HCT116 (cell line): ENCODE measurements at regions not wholly inside any gene's neighbourhood (a gene's known extent, or its start where the extent isn't known, plus 50 kb on each side); places are given as distances from the start of the nearest gene placed in this dataset.

Experiments used
- ATAC-seq: fragments of 200-7000 bp; cut with Tn5 transposase; 2 replicates; pipeline ENCODE4 v1.9.1; 2020; ENCODE audit warnings: mild to moderate bottlenecking, moderate library complexity
- BruUV-seq: library from RNA; stranded (reverse); fragments of 400-500 nt; replicated peaks from 2 replicates; lab custom pipeline; 2021; lab: Mats Ljungman, UMichigan
- CTCF ChIA-PET: fragments of 300-600 bp; sonication (Branson Sonifier 250); formaldehyde crosslinking; loops from one replicate; lab custom pipeline; 2021; ENCODE audit warnings: antibody characterized with exemption; lab: Charles Lee
- POLR2A ChIA-PET: fragments of 300-600, 350-600 bp; sonication (Branson Sonifier 250); formaldehyde crosslinking; loops from one replicate; lab custom pipeline; 2021; ENCODE audit warnings: antibody characterized with exemption; lab: Charles Lee
- RAD21 ChIA-PET, 2 experiments: fragments of 300-600 bp; sonication (Branson Sonifier 250); formaldehyde crosslinking; loops; one replicate each; lab custom pipeline; 2023; ENCODE audit warnings: low total read pairs in 2 of 2; ENCODE audit not compliant: uncharacterized antibody in 2 of 2, unreplicated experiment in 2 of 2, low non-redundant PET in 1 of 2; lab: Charles Lee
- DNase-seq: peaks from one replicate; pipeline ENCODE4 v3.0.0-alpha.2; 2010; ENCODE audit warnings: low read depth, low spot score
- H2AFZ ChIP-seq: fragments of 200-600 bp; shearing (Covaris generic), sonication (generic); 2 replicates; pipeline ENCODE4 v1.6.1; 2017; ENCODE audit warnings: low read depth, mixed run types, mixed read lengths, antibody characterized with exemption, low read length; ENCODE audit not compliant: poor library complexity, severe bottlenecking
- H3K27ac ChIP-seq: 2 replicates; pipeline ENCODE4 v1.5.1; 2012; ENCODE audit warnings: low read depth, low read length
- H3K27me3 ChIP-seq: fragments of 200-600 bp; sonication (generic); 2 replicates; pipeline ENCODE4 v1.6.1; 2016; ENCODE audit warnings: mixed run types, low read length, mixed read lengths; ENCODE audit not compliant: insufficient read depth
- H3K36me3 ChIP-seq, 2 experiments: fragments of 200-500 bp in 1 of 2; fragments of 200-600 bp in 1 of 2; sonication (Bioruptor generic) in 1 of 2; sonication (generic) in 1 of 2; 2 replicates each; pipeline versions ENCODE4 v1.5.1 to v1.6.1; 2014 to 2016; ENCODE audit warnings: low read length in 2 of 2, inconsistent platforms in 1 of 2, mixed read lengths in 1 of 2, mixed run types in 1 of 2; ENCODE audit not compliant: insufficient read depth in 2 of 2, control insufficient read depth in 1 of 2
- H3K4me1 ChIP-seq, 2 experiments: fragments of 200-600 bp in 1 of 2; sonication (generic) in 1 of 2; 2 replicates each; pipeline versions ENCODE4 v1.5.1 to v1.6.1; 2012 to 2017; ENCODE audit warnings: low read length in 2 of 2, inconsistent platforms in 1 of 2, mild to moderate bottlenecking in 1 of 2, mixed read lengths in 1 of 2, mixed run types in 1 of 2, moderate library complexity in 1 of 2; ENCODE audit not compliant: insufficient read depth in 2 of 2, control insufficient read depth in 1 of 2
- H3K4me2 ChIP-seq: fragments of 200-600 bp; sonication (generic); 2 replicates; pipeline ENCODE4 v1.6.1; 2017; ENCODE audit warnings: mixed run types, low read length, mixed read lengths
- H3K4me3 ChIP-seq, 2 experiments: fragments of 200-600 bp in 1 of 2; sonication (generic) in 1 of 2; replicated peaks in 1 of 2; 2 replicates each; pipeline ENCODE4 v1.5.1; 2011 to 2016; ENCODE audit warnings: low read length in 2 of 2, control low read depth in 1 of 2, low read depth in 1 of 2, mild to moderate bottlenecking in 1 of 2, mixed read lengths in 1 of 2, mixed run types in 1 of 2
- H3K79me2 ChIP-seq: fragments of 200-600 bp; sonication (generic); 2 replicates; pipeline ENCODE4 v1.6.1; 2017; ENCODE audit warnings: mild to moderate bottlenecking, mixed run types, low read length, moderate library complexity, mixed read lengths; ENCODE audit not compliant: insufficient read depth
- H3K9ac ChIP-seq: fragments of 200-600 bp; sonication (generic); 2 replicates; pipeline ENCODE4 v1.6.1; 2016; ENCODE audit warnings: low read length, mixed read lengths
- H3K9me2 ChIP-seq: fragments of 200-600 bp; sonication (generic), shearing (Covaris generic); 2 replicates; pipeline ENCODE4 v1.6.1; 2017; ENCODE audit warnings: mixed run types, mild to moderate bottlenecking, moderate library complexity; ENCODE audit not compliant: insufficient read depth
- H3K9me3 ChIP-seq, 2 experiments: fragments of 200-500 bp in 1 of 2; fragments of 200-600 bp in 1 of 2; sonication (Bioruptor generic) in 1 of 2; sonication (generic) in 1 of 2; 2 replicates each; pipeline ENCODE4 v1.6.1; 2014 to 2017; ENCODE audit warnings: low read length in 2 of 2, mixed read lengths in 2 of 2, inconsistent platforms in 1 of 2, low read depth in 1 of 2, mild to moderate bottlenecking in 1 of 2, mixed run types in 1 of 2, moderate library complexity in 1 of 2; ENCODE audit not compliant: control insufficient read depth in 1 of 2, insufficient read depth in 1 of 2
- H4K20me1 ChIP-seq: fragments of 200-600 bp; sonication (generic), shearing (Covaris generic); 2 replicates; pipeline ENCODE4 v1.6.1; 2017; ENCODE audit warnings: mixed run types, mild to moderate bottlenecking, moderate library complexity; ENCODE audit not compliant: insufficient read depth
- ATF3 ChIP-seq: IDR thresholded peaks from 2 replicates; pipeline ENCODE4 v1.6.1; 2012
- CBX3 ChIP-seq: IDR thresholded peaks from 2 replicates; pipeline ENCODE4 v1.6.1; 2012; ENCODE audit warnings: low read depth
- CEBPB ChIP-seq: IDR thresholded peaks from 2 replicates; pipeline ENCODE4 v1.6.1; 2012; ENCODE audit warnings: low read depth
- CTCF ChIP-seq, 3 experiments: fragments of 200-600 bp in 1 of 3; sonication (generic) in 1 of 3; IDR thresholded peaks in 2 of 3; conservative IDR thresholded peaks in 1 of 3; 2 replicates each; pipeline ENCODE4 v1.5.1; 2012 to 2017; ENCODE audit warnings: low read depth in 2 of 3, low read length in 2 of 3, antibody characterized with exemption in 1 of 3, borderline replicate concordance in 1 of 3, control low read depth in 1 of 3, mild to moderate bottlenecking in 1 of 3, mixed read lengths in 1 of 3, mixed run types in 1 of 3, moderate library complexity in 1 of 3; ENCODE audit not compliant: insufficient read depth in 1 of 3
- EGR1 ChIP-seq: IDR thresholded peaks from 2 replicates; pipeline ENCODE4 v1.6.1; 2012; ENCODE audit warnings: low read depth
- ELF1 ChIP-seq: IDR thresholded peaks from 2 replicates; pipeline ENCODE4 v1.6.1; 2012; ENCODE audit warnings: low read depth, borderline replicate concordance
- EZH2phosphoT487 ChIP-seq: fragments of 200-600 bp; IDR thresholded peaks from 2 replicates; pipeline ENCODE4 v1.6.1; 2018; ENCODE audit warnings: antibody characterized with exemption, borderline replicate concordance
- FOSL1 ChIP-seq: IDR thresholded peaks from 2 replicates; pipeline ENCODE4 v1.6.1; 2012; ENCODE audit warnings: low read depth
- JUND ChIP-seq: IDR thresholded peaks from 2 replicates; pipeline ENCODE4 v1.6.1; 2012
- MAX ChIP-seq: IDR thresholded peaks from 2 replicates; pipeline ENCODE4 v1.6.1; 2012
- POLR2A ChIP-seq: IDR thresholded peaks from 2 replicates; pipeline ENCODE4 v1.7.0; 2011; ENCODE audit warnings: borderline replicate concordance; ENCODE audit not compliant: insufficient read depth, insufficient read length; ENCODE audit errors: extremely low read depth
- POLR2AphosphoS5 ChIP-seq: IDR thresholded peaks from 2 replicates; pipeline ENCODE4 v1.6.1; 2011; ENCODE audit warnings: mild to moderate bottlenecking, low read depth, low read length, moderate library complexity
- REST ChIP-seq: IDR thresholded peaks from 2 replicates; pipeline ENCODE4 v1.6.1; 2012; ENCODE audit warnings: low read depth
- SIN3A ChIP-seq: IDR thresholded peaks from 2 replicates; pipeline ENCODE4 v1.6.1; 2012; ENCODE audit warnings: low read depth
- SP1 ChIP-seq: IDR thresholded peaks from 2 replicates; pipeline ENCODE4 v1.6.1; 2012; ENCODE audit warnings: low read depth
- SRF ChIP-seq: IDR thresholded peaks from 2 replicates; pipeline ENCODE4 v1.6.1; 2012; ENCODE audit warnings: low read depth
- TCF7L2 ChIP-seq: IDR thresholded peaks from 2 replicates; pipeline ENCODE4 v1.7.0; 2011; ENCODE audit warnings: borderline replicate concordance, inconsistent platforms; ENCODE audit not compliant: insufficient read depth, insufficient read length; ENCODE audit errors: extremely low read depth
- YY1 ChIP-seq: IDR thresholded peaks from 2 replicates; pipeline ENCODE4 v1.6.1; 2011; ENCODE audit warnings: low read length, low read depth, moderate library complexity, mild to moderate bottlenecking; ENCODE audit not compliant: insufficient replicate concordance; ENCODE audit errors: extremely low read depth
- ZFX ChIP-seq: fragments of 450-650 bp; IDR thresholded peaks from 2 replicates; pipeline ENCODE4 v1.6.1; 2017
- ZNF274 ChIP-seq: fragments of 200-500 bp; sonication (Bioruptor generic); IDR thresholded peaks from 2 replicates; pipeline ENCODE4 v1.6.1; 2014; ENCODE audit warnings: mild to moderate bottlenecking, low read depth, low read length, inconsistent platforms
- intact Hi-C: fragments of 100-400 bp; cut with micrococcal nuclease; formaldehyde crosslinking; loops from 2 replicates; pipeline ENCODE4 v1.10.0; 2022

GRCh38 chr11:80542704-80543103 lies 1101.9 kb upstream of the TENM4 start:
- no peaks in the 10 kb centered on the region for H3K9me2 ChIP-seq
- no peak overlapping the region for H3K4me3 ChIP-seq
- intact Hi-C loops = no loop called here
- no peak overlapping the region for H3K9ac ChIP-seq
- H4K20me1 ChIP-seq = no peaks in the 10 kb centered on the region
- H3K36me3 ChIP-seq = no peaks in the 10 kb centered on the region
- H3K9me3 ChIP-seq = peaks cover 5 to 13% of the 10 kb centered on the region in 2 experiments; a peak in 2 of 4 replicates
- ATAC-seq (no peak), DNase-seq (no peak)
- H3K27me3 ChIP-seq = no peaks in the 10 kb centered on the region
- no peak overlapping the region for H3K27ac ChIP-seq
- no peak overlapping the region for H3K4me2 ChIP-seq
- no peaks in the 10 kb centered on the region for H3K4me1 ChIP-seq
- no TSS peak for BruUV-seq
- TF ChIP-seq ELF1 (no peak), POLR2A (no peak), JUND (no peak), SIN3A (no peak), POLR2AphosphoS5 (no peak), REST (no peak), YY1 (no peak), CTCF (IDR thresholded peaks at IDR 0.05 in 2 of 3, conservative IDR thresholded peaks at IDR 0.05 in 1 of 3; ENCODE audit: borderline replicate concordance in 1 of 3, insufficient read depth in 1 of 3, low read depth in 2 of 3, low read length in 2 of 3) (no peak), ZFX (no peak), ZNF274 (no peak), SP1 (no peak), SRF (no peak), CEBPB (no peak), FOSL1 (no peak), ATF3 (no peak), TCF7L2 (no peak), EZH2phosphoT487 (no peak), EGR1 (no peak), CBX3 (no peak), MAX (no peak)
- ChIA-PET POLR2A (no interaction called here), CTCF (no interaction called here), RAD21 (no interaction called here)
- H3K79me2 ChIP-seq = no peaks in the 10 kb centered on the region
- no peak overlapping the region for H2AFZ ChIP-seq
